ENCODE measurements at regions not wholly inside any gene's neighbourhood (a gene's known extent, or its start where the extent isn't known, plus 50 kb on each side); places are given as distances from the start of the nearest gene placed in this dataset.

GRCh38 chr18:38933910-38934510 is 1368.4 kb upstream of the CELF4 start:
- TF ChIP-seq CTCF (IDR thresholded peaks at IDR 0.05; ENCODE audit: low read depth, low read length, poor library complexity, severe bottlenecking) (no peak), EZH2phosphoT487 (IDR thresholded peaks at IDR 0.05; ENCODE audit: borderline replicate concordance, low read length) (no peak)

Measured in DOHH2 (cell line).